ENCODE measurements at regions not wholly inside any gene's neighbourhood (a gene's known extent, or its start where the extent isn't known, plus 50 kb on each side); places are given as distances from the start of the nearest gene placed in this dataset.

- TF ChIP-seq TAF1 (IDR thresholded peaks at IDR 0.05; ENCODE audit: low read depth, low read length) (no peak), SPI1 (IDR thresholded peaks at IDR 0.05; ENCODE audit: low read depth, low read length) (no peak), POLR2AphosphoS5 (IDR thresholded peaks at IDR 0.05; ENCODE audit: low read depth, low read length) (no peak)
These were observed 476.5 kb downstream of the NKX6-1 start for GRCh38 chr4:84022564-84022963.
